HCT116 (cell line): ENCODE measurements at regions not wholly inside any gene's neighbourhood (a gene's known extent, or its start where the extent isn't known, plus 50 kb on each side); places are given as distances from the start of the nearest gene placed in this dataset.

Source experiments
- ATAC-seq: fragments of 200-7000 bp; cut with Tn5 transposase; 2 replicates; pipeline ENCODE4 v1.9.1; 2020; ENCODE audit warnings: mild to moderate bottlenecking, moderate library complexity
- BruUV-seq: library from RNA; stranded (reverse); fragments of 400-500 nt; replicated peaks from 2 replicates; lab custom pipeline; 2021; lab: Mats Ljungman, UMichigan
- CTCF ChIA-PET: fragments of 300-600 bp; sonication (Branson Sonifier 250); formaldehyde crosslinking; loops from one replicate; lab custom pipeline; 2021; ENCODE audit warnings: antibody characterized with exemption; lab: Charles Lee
- POLR2A ChIA-PET: fragments of 300-600, 350-600 bp; sonication (Branson Sonifier 250); formaldehyde crosslinking; loops from one replicate; lab custom pipeline; 2021; ENCODE audit warnings: antibody characterized with exemption; lab: Charles Lee
- RAD21 ChIA-PET, 2 experiments: fragments of 300-600 bp; sonication (Branson Sonifier 250); formaldehyde crosslinking; loops; one replicate each; lab custom pipeline; 2023; ENCODE audit warnings: low total read pairs in 2 of 2; ENCODE audit not compliant: uncharacterized antibody in 2 of 2, unreplicated experiment in 2 of 2, low non-redundant PET in 1 of 2; lab: Charles Lee
- DNase-seq: peaks from one replicate; pipeline ENCODE4 v3.0.0-alpha.2; 2010; ENCODE audit warnings: low read depth, low spot score
- H2AFZ ChIP-seq: fragments of 200-600 bp; shearing (Covaris generic), sonication (generic); 2 replicates; pipeline ENCODE4 v1.6.1; 2017; ENCODE audit warnings: low read depth, mixed run types, mixed read lengths, antibody characterized with exemption, low read length; ENCODE audit not compliant: poor library complexity, severe bottlenecking
- H3K27ac ChIP-seq: 2 replicates; pipeline ENCODE4 v1.5.1; 2012; ENCODE audit warnings: low read depth, low read length
- H3K27me3 ChIP-seq: fragments of 200-600 bp; sonication (generic); 2 replicates; pipeline ENCODE4 v1.6.1; 2016; ENCODE audit warnings: mixed run types, low read length, mixed read lengths; ENCODE audit not compliant: insufficient read depth
- H3K36me3 ChIP-seq, 2 experiments: fragments of 200-500 bp in 1 of 2; fragments of 200-600 bp in 1 of 2; sonication (Bioruptor generic) in 1 of 2; sonication (generic) in 1 of 2; 2 replicates each; pipeline versions ENCODE4 v1.5.1 to v1.6.1; 2014 to 2016; ENCODE audit warnings: low read length in 2 of 2, inconsistent platforms in 1 of 2, mixed read lengths in 1 of 2, mixed run types in 1 of 2; ENCODE audit not compliant: insufficient read depth in 2 of 2, control insufficient read depth in 1 of 2
- H3K4me1 ChIP-seq, 2 experiments: fragments of 200-600 bp in 1 of 2; sonication (generic) in 1 of 2; 2 replicates each; pipeline versions ENCODE4 v1.5.1 to v1.6.1; 2012 to 2017; ENCODE audit warnings: low read length in 2 of 2, inconsistent platforms in 1 of 2, mild to moderate bottlenecking in 1 of 2, mixed read lengths in 1 of 2, mixed run types in 1 of 2, moderate library complexity in 1 of 2; ENCODE audit not compliant: insufficient read depth in 2 of 2, control insufficient read depth in 1 of 2
- H3K4me2 ChIP-seq: fragments of 200-600 bp; sonication (generic); 2 replicates; pipeline ENCODE4 v1.6.1; 2017; ENCODE audit warnings: mixed run types, low read length, mixed read lengths
- H3K4me3 ChIP-seq, 2 experiments: fragments of 200-600 bp in 1 of 2; sonication (generic) in 1 of 2; replicated peaks in 1 of 2; 2 replicates each; pipeline ENCODE4 v1.5.1; 2011 to 2016; ENCODE audit warnings: low read length in 2 of 2, control low read depth in 1 of 2, low read depth in 1 of 2, mild to moderate bottlenecking in 1 of 2, mixed read lengths in 1 of 2, mixed run types in 1 of 2
- H3K79me2 ChIP-seq: fragments of 200-600 bp; sonication (generic); 2 replicates; pipeline ENCODE4 v1.6.1; 2017; ENCODE audit warnings: mild to moderate bottlenecking, mixed run types, low read length, moderate library complexity, mixed read lengths; ENCODE audit not compliant: insufficient read depth
- H3K9ac ChIP-seq: fragments of 200-600 bp; sonication (generic); 2 replicates; pipeline ENCODE4 v1.6.1; 2016; ENCODE audit warnings: low read length, mixed read lengths
- H3K9me2 ChIP-seq: fragments of 200-600 bp; sonication (generic), shearing (Covaris generic); 2 replicates; pipeline ENCODE4 v1.6.1; 2017; ENCODE audit warnings: mixed run types, mild to moderate bottlenecking, moderate library complexity; ENCODE audit not compliant: insufficient read depth
- H3K9me3 ChIP-seq, 2 experiments: fragments of 200-500 bp in 1 of 2; fragments of 200-600 bp in 1 of 2; sonication (Bioruptor generic) in 1 of 2; sonication (generic) in 1 of 2; 2 replicates each; pipeline ENCODE4 v1.6.1; 2014 to 2017; ENCODE audit warnings: low read length in 2 of 2, mixed read lengths in 2 of 2, inconsistent platforms in 1 of 2, low read depth in 1 of 2, mild to moderate bottlenecking in 1 of 2, mixed run types in 1 of 2, moderate library complexity in 1 of 2; ENCODE audit not compliant: control insufficient read depth in 1 of 2, insufficient read depth in 1 of 2
- H4K20me1 ChIP-seq: fragments of 200-600 bp; sonication (generic), shearing (Covaris generic); 2 replicates; pipeline ENCODE4 v1.6.1; 2017; ENCODE audit warnings: mixed run types, mild to moderate bottlenecking, moderate library complexity; ENCODE audit not compliant: insufficient read depth
- ATF3 ChIP-seq: IDR thresholded peaks from 2 replicates; pipeline ENCODE4 v1.6.1; 2012
- CEBPB ChIP-seq: IDR thresholded peaks from 2 replicates; pipeline ENCODE4 v1.6.1; 2012; ENCODE audit warnings: low read depth
- CTCF ChIP-seq, 3 experiments: fragments of 200-600 bp in 1 of 3; sonication (generic) in 1 of 3; IDR thresholded peaks in 2 of 3; conservative IDR thresholded peaks in 1 of 3; 2 replicates each; pipeline ENCODE4 v1.5.1; 2012 to 2017; ENCODE audit warnings: low read depth in 2 of 3, low read length in 2 of 3, antibody characterized with exemption in 1 of 3, borderline replicate concordance in 1 of 3, control low read depth in 1 of 3, mild to moderate bottlenecking in 1 of 3, mixed read lengths in 1 of 3, mixed run types in 1 of 3, moderate library complexity in 1 of 3; ENCODE audit not compliant: insufficient read depth in 1 of 3
- EGR1 ChIP-seq: IDR thresholded peaks from 2 replicates; pipeline ENCODE4 v1.6.1; 2012; ENCODE audit warnings: low read depth
- ELF1 ChIP-seq: IDR thresholded peaks from 2 replicates; pipeline ENCODE4 v1.6.1; 2012; ENCODE audit warnings: low read depth, borderline replicate concordance
- EZH2 ChIP-seq: fragments of 200-600 bp; sonication (generic); IDR thresholded peaks from 2 replicates; pipeline ENCODE4 v1.6.1; 2017; ENCODE audit warnings: antibody characterized with exemption, mixed run types
- FOSL1 ChIP-seq: IDR thresholded peaks from 2 replicates; pipeline ENCODE4 v1.6.1; 2012; ENCODE audit warnings: low read depth
- JUND ChIP-seq: IDR thresholded peaks from 2 replicates; pipeline ENCODE4 v1.6.1; 2012
- MAX ChIP-seq: IDR thresholded peaks from 2 replicates; pipeline ENCODE4 v1.6.1; 2012
- POLR2A ChIP-seq: IDR thresholded peaks from 2 replicates; pipeline ENCODE4 v1.7.0; 2011; ENCODE audit warnings: borderline replicate concordance; ENCODE audit not compliant: insufficient read depth, insufficient read length; ENCODE audit errors: extremely low read depth
- POLR2AphosphoS5 ChIP-seq: IDR thresholded peaks from 2 replicates; pipeline ENCODE4 v1.6.1; 2011; ENCODE audit warnings: mild to moderate bottlenecking, low read depth, low read length, moderate library complexity
- RAD21 ChIP-seq: IDR thresholded peaks from 2 replicates; pipeline ENCODE4 v1.6.1; 2012; ENCODE audit warnings: low read depth, mild to moderate bottlenecking
- SIN3A ChIP-seq: IDR thresholded peaks from 2 replicates; pipeline ENCODE4 v1.6.1; 2012; ENCODE audit warnings: low read depth
- SRF ChIP-seq: IDR thresholded peaks from 2 replicates; pipeline ENCODE4 v1.6.1; 2012; ENCODE audit warnings: low read depth
- TCF7L2 ChIP-seq: IDR thresholded peaks from 2 replicates; pipeline ENCODE4 v1.7.0; 2011; ENCODE audit warnings: borderline replicate concordance, inconsistent platforms; ENCODE audit not compliant: insufficient read depth, insufficient read length; ENCODE audit errors: extremely low read depth
- ZBTB33 ChIP-seq: IDR thresholded peaks from 2 replicates; pipeline ENCODE4 v1.6.1; 2011; ENCODE audit warnings: mild to moderate bottlenecking, low read length, moderate library complexity; ENCODE audit not compliant: insufficient replicate concordance; ENCODE audit errors: extremely low read depth
- ZFX ChIP-seq: fragments of 450-650 bp; IDR thresholded peaks from 2 replicates; pipeline ENCODE4 v1.6.1; 2017
- ZNF274 ChIP-seq: fragments of 200-500 bp; sonication (Bioruptor generic); IDR thresholded peaks from 2 replicates; pipeline ENCODE4 v1.6.1; 2014; ENCODE audit warnings: mild to moderate bottlenecking, low read depth, low read length, inconsistent platforms
- intact Hi-C: fragments of 100-400 bp; cut with micrococcal nuclease; formaldehyde crosslinking; loops from 2 replicates; pipeline ENCODE4 v1.10.0; 2022

- no peak for TF ChIP-seq ATF3
- TF ChIP-seq JUND, result no peak
- TF ChIP-seq POLR2A, result no peak
- no peak for TF ChIP-seq ZBTB33
- no peak for TF ChIP-seq EZH2
- no peak for TF ChIP-seq ZFX
- TF ChIP-seq SRF, result no peak
- no peak for TF ChIP-seq EGR1
- no peak for TF ChIP-seq ELF1
- TF ChIP-seq TCF7L2, result no peak
- TF ChIP-seq ZNF274, result no peak
- no peak for TF ChIP-seq FOSL1
- TF ChIP-seq CEBPB, result no peak
- TF ChIP-seq, all 23 proteins: peak for 0
These were observed 611.1 kb downstream of the UQCRFS1 start (continued) for GRCh38 chr19:28601723-28602440.

- no TSS peak for BruUV-seq
These were observed 614.1 kb downstream of the UQCRFS1 start for GRCh38 chr19:28598861-28599260.

More at GRCh38 chr19:28598861-28599260, 614.1 kb downstream of the UQCRFS1 start:
- Histone ChIP-seq H3K36me3 (no peaks in the 10 kb centered on the region), H2AFZ (no peak overlapping the region), H4K20me1 (no peaks in the 10 kb centered on the region), H3K4me3 (no peak overlapping the region), H3K27me3 (no peaks in the 10 kb centered on the region), H3K79me2 (no peaks in the 10 kb centered on the region), H3K4me2 (no peak overlapping the region), H3K27ac (no peak overlapping the region)
- intact Hi-C loops, result no loop called here
- RAD21 ChIA-PET, result no interaction called here
- CTCF ChIA-PET, result no interaction called here
- POLR2A ChIA-PET, result no interaction called here
- ATAC-seq, result no peak
- no peak for TF ChIP-seq POLR2AphosphoS5
- TF ChIP-seq SRF, result no peak
- no peak for TF ChIP-seq ZNF274
- no peak for TF ChIP-seq MAX
- no peak for TF ChIP-seq CTCF (IDR thresholded peaks at IDR 0.05 in 2 of 3, conservative IDR thresholded peaks at IDR 0.05 in 1 of 3; ENCODE audit: borderline replicate concordance in 1 of 3, insufficient read depth in 1 of 3, low read depth in 2 of 3, low read length in 2 of 3)
- no peak for TF ChIP-seq SIN3A
- TF ChIP-seq ELF1, result no peak
- no peak for TF ChIP-seq FOSL1
- TF ChIP-seq RAD21, result no peak
- no peak for TF ChIP-seq ATF3
- TF ChIP-seq, all 23 proteins: peak for 0
- no peaks in the 10 kb centered on the region for H3K9me2 ChIP-seq
- no peaks in the 10 kb centered on the region for H3K4me1 ChIP-seq
- no peak for DNase-seq
- peaks cover 13 to 30% of the 10 kb centered on the region in 2 experiments; a peak in 2 of 4 replicates for H3K9me3 ChIP-seq
- no peak overlapping the region for H3K9ac ChIP-seq
